HG03108 (cell line): ENCODE measurements at regions not wholly inside any gene's neighbourhood (a gene's known extent, or its start where the extent isn't known, plus 50 kb on each side); places are given as distances from the start of the nearest gene placed in this dataset.
"Not testable (repeated sequence)": the region's sequence is repeated elsewhere in the genome, so short reads cannot be mapped to it uniquely, and the experiment has no call there.

Source experiments
- ATAC-seq: cut with Tn5 transposase; IDR thresholded peaks from one replicate; pipeline ENCODE4 v1.9.1; 2021; ENCODE audit warnings: moderate library complexity; ENCODE audit not compliant: unreplicated experiment

DNA sequence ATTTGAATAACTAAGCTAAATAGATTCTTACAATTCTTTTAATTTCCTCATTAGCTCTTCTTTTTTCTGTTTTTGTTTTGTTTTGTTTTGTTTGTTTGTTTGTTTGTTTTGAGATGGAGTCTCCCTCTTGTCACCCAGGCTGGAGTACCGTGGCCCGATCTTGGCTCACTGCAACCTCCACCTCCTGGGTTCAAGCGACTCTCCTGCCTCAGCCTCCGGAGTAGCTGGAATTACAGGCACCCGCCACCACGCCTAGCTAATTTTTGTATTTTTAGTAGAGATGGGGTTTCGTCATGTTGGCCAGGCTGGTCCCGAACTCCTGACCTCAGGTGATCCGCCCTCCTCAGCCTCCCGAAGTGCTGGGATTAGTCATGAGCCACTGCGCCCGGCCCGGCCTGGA lies 70.7 kb upstream of the ZNF658 start:
- not testable (repeated sequence) for ATAC-seq

DNA sequence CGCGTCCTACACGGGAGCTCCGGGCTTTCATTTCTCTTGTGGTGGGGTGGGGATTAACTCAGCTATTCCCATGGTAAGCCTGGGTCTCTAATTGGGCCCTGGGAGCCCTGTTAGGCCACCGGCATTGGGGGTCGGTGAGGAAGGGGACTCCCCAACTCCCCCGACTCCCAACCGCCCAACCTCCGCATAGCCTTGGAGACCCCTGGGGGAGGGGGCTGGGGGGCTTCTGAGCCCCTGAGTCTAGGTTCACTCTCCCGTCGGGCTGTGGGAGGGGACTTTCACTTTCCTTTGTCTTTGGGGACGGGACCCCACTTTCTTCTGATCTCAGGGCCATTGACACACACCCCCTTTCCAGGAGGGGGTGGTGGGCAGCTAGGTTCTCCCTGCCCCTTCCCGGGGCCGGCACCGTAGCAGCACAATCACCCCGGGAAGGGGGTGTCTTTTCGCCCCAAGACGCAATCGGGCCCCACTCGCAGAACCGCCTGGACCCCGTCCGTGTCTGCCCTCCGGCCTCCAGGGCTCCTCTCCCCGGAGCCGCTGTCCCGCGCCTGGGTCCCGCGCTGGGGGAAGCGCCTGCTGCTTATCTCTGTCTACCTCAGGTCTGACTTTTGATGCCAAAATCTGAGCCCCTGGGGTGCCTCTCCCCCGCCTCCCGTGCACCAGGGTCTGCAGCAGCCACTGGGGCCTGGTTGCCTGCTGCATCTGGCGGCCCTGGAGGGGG lies 69.6 kb upstream of the ZNF658 start:
- not testable (repeated sequence) for ATAC-seq

DNA sequence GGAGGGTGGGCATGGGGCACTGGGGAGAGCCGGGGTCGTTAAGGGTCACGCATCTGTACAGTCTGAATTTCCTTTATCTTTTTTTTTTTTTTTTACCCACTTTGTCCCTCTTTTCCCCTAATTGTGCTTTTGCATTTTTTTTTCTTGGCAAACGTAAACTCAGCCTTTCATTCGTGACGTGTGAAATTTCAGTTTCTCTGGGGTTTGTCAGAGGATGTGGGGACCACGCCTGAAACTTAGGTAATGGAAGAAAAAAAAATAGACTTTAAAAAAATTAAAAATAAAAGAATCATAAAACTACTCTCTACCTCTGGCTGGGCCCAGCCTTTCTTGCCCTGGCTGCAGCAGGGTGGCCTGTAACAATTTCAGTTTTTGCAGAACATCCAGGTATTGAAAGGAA lies 68.3 kb upstream of the ZNF658 start:
- ATAC-seq = not testable (repeated sequence)

DNA sequence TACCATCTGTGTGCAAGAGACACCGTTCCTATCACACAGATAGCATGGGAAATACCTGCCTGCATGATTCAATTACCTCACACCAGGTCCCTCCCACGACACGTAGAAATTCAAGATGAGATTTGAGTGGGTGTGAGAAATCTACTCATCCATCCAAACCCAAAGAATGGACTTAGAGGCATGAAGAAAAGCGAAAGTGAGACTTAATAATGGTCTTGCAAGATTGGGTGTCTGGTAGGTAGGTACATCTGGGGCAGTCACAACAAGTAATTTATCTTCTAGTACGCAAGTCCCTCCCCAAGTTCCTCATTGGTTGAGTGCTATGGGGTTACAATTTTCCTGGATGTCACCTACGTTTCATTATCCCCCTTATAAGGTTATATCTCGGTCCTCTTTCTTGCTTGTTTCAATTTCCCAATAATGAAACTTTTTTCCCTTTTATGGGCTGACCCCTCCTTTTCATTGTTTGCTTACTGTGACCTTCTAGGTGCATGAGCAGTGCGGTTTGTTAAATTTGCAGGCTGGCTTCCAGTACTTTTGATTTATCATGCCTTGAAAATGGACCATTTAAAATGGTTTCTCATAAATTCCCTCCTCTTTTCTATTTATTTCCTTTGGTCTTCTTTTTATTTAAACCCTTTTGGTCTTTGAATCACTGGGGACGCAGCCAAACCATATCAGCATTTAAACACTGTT lies 63.1 kb upstream of the ZNF658 start:
- not testable (repeated sequence) for ATAC-seq
